ENCODE measurements at regions not wholly inside any gene's neighbourhood (a gene's known extent, or its start where the extent isn't known, plus 50 kb on each side); places are given as distances from the start of the nearest gene placed in this dataset.

- TF ChIP-seq, protein P1, sequence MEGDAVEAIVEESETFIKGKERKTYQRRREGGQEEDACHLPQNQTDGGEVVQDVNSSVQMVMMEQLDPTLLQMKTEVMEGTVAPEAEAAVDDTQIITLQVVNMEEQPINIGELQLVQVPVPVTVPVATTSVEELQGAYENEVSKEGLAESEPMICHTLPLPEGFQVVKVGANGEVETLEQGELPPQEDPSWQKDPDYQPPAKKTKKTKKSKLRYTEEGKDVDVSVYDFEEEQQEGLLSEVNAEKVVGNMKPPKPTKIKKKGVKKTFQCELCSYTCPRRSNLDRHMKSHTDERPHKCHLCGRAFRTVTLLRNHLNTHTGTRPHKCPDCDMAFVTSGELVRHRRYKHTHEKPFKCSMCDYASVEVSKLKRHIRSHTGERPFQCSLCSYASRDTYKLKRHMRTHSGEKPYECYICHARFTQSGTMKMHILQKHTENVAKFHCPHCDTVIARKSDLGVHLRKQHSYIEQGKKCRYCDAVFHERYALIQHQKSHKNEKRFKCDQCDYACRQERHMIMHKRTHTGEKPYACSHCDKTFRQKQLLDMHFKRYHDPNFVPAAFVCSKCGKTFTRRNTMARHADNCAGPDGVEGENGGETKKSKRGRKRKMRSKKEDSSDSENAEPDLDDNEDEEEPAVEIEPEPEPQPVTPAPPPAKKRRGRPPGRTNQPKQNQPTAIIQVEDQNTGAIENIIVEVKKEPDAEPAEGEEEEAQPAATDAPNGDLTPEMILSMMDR (conservative IDR thresholded peaks at IDR 0.05): no peak
- WGBS, 2 experiments (ENCODE audit: insufficient coverage in 1 of 2, insufficient read length in 1 of 2): 92 to 96% methylated on average over 2 to 3 of the region's 3 CpGs
- peaks cover 3% of the 10 kb centered on the region for H3K9me3 Mint-ChIP-seq
- no peak overlapping the region for H3K27ac Mint-ChIP-seq
- Histone ChIP-seq H3K36me3 (ENCODE audit: control insufficient read depth, insufficient read depth, low read length) (no peaks in the 10 kb centered on the region), H3K27ac (ENCODE audit: low read depth, low read length) (no peak overlapping the region), H3K4me3 (ENCODE audit: low read length) (no peak overlapping the region), H3K4me1 (ENCODE audit: control insufficient read depth, insufficient read depth, low read length) (no peaks in the 10 kb centered on the region), H3K9me3 (ENCODE audit: control insufficient read depth, low read length) (peaks cover 6% of the 10 kb centered on the region), H3K27me3 (ENCODE audit: control insufficient read depth, insufficient read depth, low read length, poor library complexity, severe bottlenecking) (no peaks in the 10 kb centered on the region), H3K9ac (ENCODE audit: extremely low read depth, low read length, poor library complexity, severe bottlenecking) (no peak overlapping the region)
- no peaks in the 10 kb centered on the region for H3K36me3 Mint-ChIP-seq (ENCODE audit: low read depth)
- H3K27me3 Mint-ChIP-seq (ENCODE audit: insufficient read depth): peaks cover 6% of the 10 kb centered on the region
- no peaks in the 10 kb centered on the region for H3K4me1 Mint-ChIP-seq
- DNase-seq: no peak
- H3K4me3 Mint-ChIP-seq: no peak overlapping the region
Observed at GRCh38 chr1:221013691-221014660, 134.7 kb downstream of the HLX start.

DNA sequence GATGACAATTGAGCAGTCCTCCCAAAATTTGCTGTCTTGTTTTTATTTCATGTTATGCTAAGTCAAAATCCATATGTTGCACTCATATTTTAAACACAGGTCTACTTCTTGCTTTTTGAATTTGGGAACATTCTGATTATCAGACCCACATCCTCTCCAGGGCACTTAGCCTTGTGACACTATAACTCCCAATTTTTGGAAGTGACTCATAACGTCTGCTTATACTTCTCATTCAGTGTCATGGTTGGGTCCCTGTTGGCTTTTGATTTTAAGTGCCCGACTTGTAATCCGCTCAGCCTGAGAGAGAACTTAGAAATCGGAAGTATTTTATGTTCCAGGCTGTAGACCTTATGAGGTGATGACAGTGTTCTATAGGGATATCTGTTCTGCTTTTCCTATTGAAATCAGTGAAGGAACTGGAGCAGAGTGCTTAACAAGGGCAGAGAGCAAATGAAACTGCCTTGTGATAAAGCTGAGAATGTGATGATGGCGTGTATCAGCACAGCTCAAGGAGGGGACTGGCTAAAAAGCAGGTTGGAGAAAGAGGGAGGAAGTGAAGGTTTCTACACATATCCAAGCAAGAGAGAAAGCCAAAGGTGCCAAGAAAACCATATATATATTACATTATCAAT is 136.0 kb downstream of the HLX start:
- Mint-ChIP-seq H3K4me3 (no peak overlapping the region), H3K27me3 (ENCODE audit: insufficient read depth) (peaks cover 6% of the 10 kb centered on the region), H3K27ac (no peak overlapping the region), H3K9me3 (no peaks in the 10 kb centered on the region), H3K4me1 (no peaks in the 10 kb centered on the region), H3K36me3 (ENCODE audit: low read depth) (no peaks in the 10 kb centered on the region)
- Histone ChIP-seq H3K9me3 (ENCODE audit: control insufficient read depth, low read length) (no peaks in the 10 kb centered on the region), H3K9ac (ENCODE audit: extremely low read depth, low read length, poor library complexity, severe bottlenecking) (no peak overlapping the region), H3K27me3 (ENCODE audit: control insufficient read depth, insufficient read depth, low read length, poor library complexity, severe bottlenecking) (no peaks in the 10 kb centered on the region), H3K36me3 (ENCODE audit: control insufficient read depth, insufficient read depth, low read length) (no peaks in the 10 kb centered on the region), H3K4me3 (ENCODE audit: low read length) (no peak overlapping the region), H3K4me1 (ENCODE audit: control insufficient read depth, insufficient read depth, low read length) (no peaks in the 10 kb centered on the region), H3K27ac (ENCODE audit: low read depth, low read length) (no peak overlapping the region)
- 84 to 95% methylated on average over 3 to 5 of the region's 5 CpGs for whole genome bisulfite sequencing, 2 experiments (ENCODE audit: insufficient coverage in 1 of 2, insufficient read length in 1 of 2)
- TF ChIP-seq, protein P1 (conservative IDR thresholded peaks at IDR 0.05): no peak
- no peak for DNase-seq

DNA sequence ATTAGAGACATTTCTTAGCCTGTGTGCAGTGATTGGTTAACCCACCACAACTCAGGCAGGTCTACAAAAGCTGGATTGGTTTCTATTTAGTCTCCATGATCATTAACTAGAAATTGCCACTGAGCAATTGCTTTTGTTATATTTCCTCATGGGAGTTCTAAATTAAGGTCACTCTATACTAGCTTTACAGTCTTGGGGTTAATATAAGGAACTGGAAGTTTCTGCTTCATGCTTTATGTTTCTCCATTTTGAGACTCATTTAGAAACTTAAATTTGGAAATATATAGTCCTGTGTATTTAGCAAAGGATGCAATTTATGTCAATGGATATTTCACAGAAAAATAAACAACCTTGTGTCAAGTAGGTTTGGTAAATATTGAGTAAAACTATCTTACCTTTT is 137.5 kb downstream of the HLX start:
- H3K9me3 Mint-ChIP-seq: no peaks in the 10 kb centered on the region
- H3K27ac Mint-ChIP-seq: no peak overlapping the region
- Histone ChIP-seq H3K27me3 (ENCODE audit: control insufficient read depth, insufficient read depth, low read length, poor library complexity, severe bottlenecking) (peaks cover 4% of the 10 kb centered on the region), H3K9ac (ENCODE audit: extremely low read depth, low read length, poor library complexity, severe bottlenecking) (no peak overlapping the region), H3K36me3 (ENCODE audit: control insufficient read depth, insufficient read depth, low read length) (no peaks in the 10 kb centered on the region), H3K4me3 (ENCODE audit: low read length) (no peak overlapping the region), H3K4me1 (ENCODE audit: control insufficient read depth, insufficient read depth, low read length) (no peaks in the 10 kb centered on the region), H3K27ac (ENCODE audit: low read depth, low read length) (no peak overlapping the region), H3K9me3 (ENCODE audit: control insufficient read depth, low read length) (no peaks in the 10 kb centered on the region)
- TF ChIP-seq, protein P1 (conservative IDR thresholded peaks at IDR 0.05): no peak
- H3K4me3 Mint-ChIP-seq: no peak overlapping the region
- DNase-seq: no peak
- peaks cover 10% of the 10 kb centered on the region for H3K27me3 Mint-ChIP-seq (ENCODE audit: insufficient read depth)
- H3K36me3 Mint-ChIP-seq (ENCODE audit: low read depth): no peaks in the 10 kb centered on the region
- no peaks in the 10 kb centered on the region for H3K4me1 Mint-ChIP-seq
